ENCODE measurements at regions not wholly inside any gene's neighbourhood (a gene's known extent, or its start where the extent isn't known, plus 50 kb on each side); places are given as distances from the start of the nearest gene placed in this dataset.
"Not testable (repeated sequence)": the region's sequence is repeated elsewhere in the genome, so short reads cannot be mapped to it uniquely, and the experiment has no call there.

DNA sequence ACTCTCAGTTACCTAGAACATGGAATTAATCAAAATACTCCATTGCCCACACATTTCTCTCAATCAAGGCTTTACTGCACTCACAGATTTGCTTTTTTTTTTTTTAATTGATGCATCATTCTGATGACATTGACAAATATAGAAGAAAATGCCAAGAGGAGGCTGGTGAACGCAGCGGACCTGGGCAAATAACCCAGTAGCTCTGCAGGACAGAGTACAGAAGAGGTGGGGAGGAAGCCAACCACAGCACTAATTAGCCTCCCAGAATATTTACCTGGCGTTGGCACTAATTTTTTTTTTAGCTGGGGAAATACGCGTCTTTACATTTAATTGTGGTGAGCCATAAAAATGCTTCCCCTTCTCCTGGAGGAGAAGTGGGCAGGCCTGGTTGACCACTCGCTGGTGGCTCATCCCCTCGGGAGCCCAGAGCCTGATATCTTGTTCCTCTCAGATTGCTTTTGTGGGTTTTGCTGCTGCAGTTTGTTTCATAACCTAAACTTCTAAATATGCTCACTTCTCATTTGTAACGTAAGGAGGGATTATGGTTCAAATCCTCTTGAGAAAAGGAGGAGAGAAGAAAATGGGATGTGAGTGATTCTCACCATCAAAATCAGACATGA lies 165.8 kb upstream of the EPB41L3 start:
- no peak for DNase-seq (ENCODE audit: low read depth, low spot score)
- Mint-ChIP-seq H3K36me3 (ENCODE audit: low read depth) (no peaks in the 10 kb centered on the region), H3K9me3 (no peaks in the 10 kb centered on the region), H3K27ac (ENCODE audit: unreplicated experiment) (no peak overlapping the region), H3K4me3 (no peak overlapping the region), H3K4me1 (no peaks in the 10 kb centered on the region), H3K27me3 (ENCODE audit: low read depth) (no peaks in the 10 kb centered on the region)
- TF ChIP-seq, protein P1, sequence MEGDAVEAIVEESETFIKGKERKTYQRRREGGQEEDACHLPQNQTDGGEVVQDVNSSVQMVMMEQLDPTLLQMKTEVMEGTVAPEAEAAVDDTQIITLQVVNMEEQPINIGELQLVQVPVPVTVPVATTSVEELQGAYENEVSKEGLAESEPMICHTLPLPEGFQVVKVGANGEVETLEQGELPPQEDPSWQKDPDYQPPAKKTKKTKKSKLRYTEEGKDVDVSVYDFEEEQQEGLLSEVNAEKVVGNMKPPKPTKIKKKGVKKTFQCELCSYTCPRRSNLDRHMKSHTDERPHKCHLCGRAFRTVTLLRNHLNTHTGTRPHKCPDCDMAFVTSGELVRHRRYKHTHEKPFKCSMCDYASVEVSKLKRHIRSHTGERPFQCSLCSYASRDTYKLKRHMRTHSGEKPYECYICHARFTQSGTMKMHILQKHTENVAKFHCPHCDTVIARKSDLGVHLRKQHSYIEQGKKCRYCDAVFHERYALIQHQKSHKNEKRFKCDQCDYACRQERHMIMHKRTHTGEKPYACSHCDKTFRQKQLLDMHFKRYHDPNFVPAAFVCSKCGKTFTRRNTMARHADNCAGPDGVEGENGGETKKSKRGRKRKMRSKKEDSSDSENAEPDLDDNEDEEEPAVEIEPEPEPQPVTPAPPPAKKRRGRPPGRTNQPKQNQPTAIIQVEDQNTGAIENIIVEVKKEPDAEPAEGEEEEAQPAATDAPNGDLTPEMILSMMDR (conservative IDR thresholded peaks at IDR 0.05), result no peak

DNA sequence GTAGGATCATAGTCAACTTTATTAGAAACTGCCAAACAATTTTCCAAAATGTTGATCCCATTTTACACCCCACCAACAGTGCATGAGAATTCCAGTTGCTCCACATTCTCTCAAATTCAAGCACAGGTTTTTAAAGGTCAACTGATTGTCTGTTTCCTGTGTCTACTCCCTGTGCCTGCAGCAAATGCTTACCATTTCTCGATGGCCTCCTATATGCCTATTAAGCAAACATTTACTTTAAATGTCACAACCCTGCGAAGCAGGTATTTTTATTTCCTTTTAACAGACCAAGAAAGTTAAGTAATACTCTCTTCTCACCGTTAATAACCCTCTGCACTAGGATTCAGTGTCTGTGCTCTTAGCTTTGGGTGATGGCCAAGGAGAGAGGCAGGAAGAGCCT lies 163.8 kb upstream of the EPB41L3 start:
- H3K9me3 Mint-ChIP-seq, result no peaks in the 10 kb centered on the region
- DNase-seq (ENCODE audit: low read depth, low spot score), result no peak
- no peak overlapping the region for H3K27ac Mint-ChIP-seq (ENCODE audit: unreplicated experiment)
- H3K36me3 Mint-ChIP-seq (ENCODE audit: low read depth), result no peaks in the 10 kb centered on the region
- no peak overlapping the region for H3K4me3 Mint-ChIP-seq
- TF ChIP-seq, protein P1 (conservative IDR thresholded peaks at IDR 0.05), result no peak
- H3K4me1 Mint-ChIP-seq, result no peaks in the 10 kb centered on the region
- no peaks in the 10 kb centered on the region for H3K27me3 Mint-ChIP-seq (ENCODE audit: low read depth)

DNA sequence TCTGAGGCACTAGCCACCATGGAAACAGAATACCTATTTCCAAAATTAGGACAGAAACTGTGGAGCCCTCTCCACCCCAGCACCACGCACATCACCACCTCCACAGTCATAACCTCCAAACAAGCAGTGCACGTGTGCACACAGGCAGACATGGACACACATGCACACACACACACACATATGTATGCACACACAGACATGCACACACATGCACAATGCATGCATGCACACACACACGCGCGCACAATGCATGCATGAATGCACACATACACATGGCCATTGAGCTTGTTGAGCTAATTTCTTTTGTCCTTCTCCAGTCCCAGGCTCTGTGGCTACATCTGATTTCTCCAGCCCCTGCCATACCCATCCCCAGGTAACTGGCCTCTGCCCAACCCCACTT lies 161.6 kb upstream of the EPB41L3 start:
- no peak for DNase-seq (ENCODE audit: low read depth, low spot score)
- TF ChIP-seq, protein P1 (conservative IDR thresholded peaks at IDR 0.05), result no peak
- Mint-ChIP-seq H3K27me3 (ENCODE audit: low read depth) (no peaks in the 10 kb centered on the region), H3K4me3 (no peak overlapping the region), H3K36me3 (ENCODE audit: low read depth) (no peaks in the 10 kb centered on the region), H3K4me1 (no peaks in the 10 kb centered on the region), H3K9me3 (no peaks in the 10 kb centered on the region), H3K27ac (ENCODE audit: unreplicated experiment) (no peak overlapping the region)

DNA sequence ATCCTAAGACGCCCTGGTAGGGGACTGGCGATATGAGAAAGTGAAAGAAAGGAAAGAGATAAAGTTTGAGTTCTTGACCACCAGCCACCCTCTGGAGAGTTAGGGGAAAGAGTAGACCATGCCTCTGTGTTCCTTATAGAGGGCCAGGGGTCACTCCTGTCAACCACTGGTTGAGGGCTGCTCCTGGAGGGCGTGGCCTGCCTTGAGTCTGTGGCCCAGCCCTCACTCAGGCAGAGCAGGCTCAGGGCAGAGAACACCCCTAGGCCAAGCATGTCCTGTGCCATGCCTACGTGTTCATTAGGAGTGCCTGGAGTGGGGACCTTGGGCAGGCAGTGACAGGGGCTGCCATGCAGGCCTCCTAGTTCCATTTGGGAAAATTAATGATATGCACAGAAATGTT lies 161.1 kb upstream of the EPB41L3 start:
- no peaks in the 10 kb centered on the region for H3K9me3 Mint-ChIP-seq

DNA sequence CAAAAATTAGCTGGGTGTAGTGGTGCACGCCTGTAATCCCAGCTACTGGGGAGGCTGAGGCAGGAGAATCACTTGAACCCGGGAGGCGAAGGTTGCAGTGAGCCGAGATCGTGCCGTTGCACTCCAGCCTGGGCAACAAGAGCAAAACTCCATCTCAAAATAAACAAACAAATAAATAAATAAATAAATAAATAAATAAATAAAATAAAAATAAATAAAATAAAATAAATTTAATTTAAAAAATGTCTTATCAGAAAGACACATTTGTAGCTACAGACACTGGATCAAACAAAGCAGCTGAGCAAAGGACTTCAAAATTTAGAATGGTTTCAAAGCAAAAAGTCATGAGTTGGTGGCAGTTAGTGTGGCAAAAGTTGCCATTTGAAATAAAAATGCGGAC lies 158.2 kb upstream of the EPB41L3 start:
- not testable (repeated sequence) for H3K4me3 Mint-ChIP-seq; H3K9me3 Mint-ChIP-seq; H3K4me1 Mint-ChIP-seq; DNase-seq (ENCODE audit: low read depth, low spot score); H3K27me3 Mint-ChIP-seq (ENCODE audit: low read depth); H3K36me3 Mint-ChIP-seq (ENCODE audit: low read depth); H3K27ac Mint-ChIP-seq (ENCODE audit: unreplicated experiment)

More for the DNA sequence above, 161.1 kb upstream of the EPB41L3 start:
- Mint-ChIP-seq H3K27me3 (ENCODE audit: low read depth) (no peaks in the 10 kb centered on the region), H3K36me3 (ENCODE audit: low read depth) (no peaks in the 10 kb centered on the region), H3K4me3 (no peak overlapping the region), H3K27ac (ENCODE audit: unreplicated experiment) (no peak overlapping the region), H3K4me1 (no peaks in the 10 kb centered on the region)
- no peak for DNase-seq (ENCODE audit: low read depth, low spot score)
- TF ChIP-seq, protein P1 (conservative IDR thresholded peaks at IDR 0.05), result no peak

DNA sequence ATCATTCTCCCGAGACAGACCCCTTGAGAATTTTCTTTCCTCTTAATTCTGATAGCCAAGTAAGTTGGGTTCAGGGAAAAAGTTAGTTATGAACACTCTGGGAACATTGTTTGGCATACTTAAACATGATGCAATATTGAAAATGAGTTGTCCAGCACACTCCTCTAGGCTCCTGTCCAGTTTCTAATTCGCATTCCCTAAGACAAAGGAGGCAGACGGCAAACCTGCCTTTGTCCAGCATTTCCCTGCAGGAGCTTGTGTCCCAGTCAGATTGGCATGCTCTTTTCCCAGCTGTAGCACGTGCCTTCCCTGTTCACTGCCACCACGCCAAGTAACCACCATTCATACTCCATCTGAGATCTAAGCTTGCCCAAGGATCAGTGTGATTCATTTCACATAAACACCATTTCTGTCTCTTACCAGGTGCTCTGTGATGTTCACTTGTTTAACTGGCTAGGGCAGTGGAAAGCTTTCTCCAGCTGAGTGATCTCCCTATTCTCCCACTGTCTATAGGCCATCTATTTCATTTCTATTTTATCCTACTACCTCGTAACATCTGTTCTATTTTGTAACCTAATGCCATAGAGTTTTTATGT lies 150.0 kb upstream of the EPB41L3 start:
- TF ChIP-seq, protein P1 (conservative IDR thresholded peaks at IDR 0.05), result no peak
- DNase-seq (ENCODE audit: low read depth, low spot score), result no peak
- no peaks in the 10 kb centered on the region for H3K4me1 Mint-ChIP-seq
- H3K27ac Mint-ChIP-seq (ENCODE audit: unreplicated experiment), result no peak overlapping the region
- H3K4me3 Mint-ChIP-seq, result no peak overlapping the region
- no peaks in the 10 kb centered on the region for H3K27me3 Mint-ChIP-seq (ENCODE audit: low read depth)
- peaks cover 6% of the 10 kb centered on the region for H3K9me3 Mint-ChIP-seq
- H3K36me3 Mint-ChIP-seq (ENCODE audit: low read depth), result no peaks in the 10 kb centered on the region
